ENCODE measurements at regions not wholly inside any gene's neighbourhood (a gene's known extent, or its start where the extent isn't known, plus 50 kb on each side); places are given as distances from the start of the nearest gene placed in this dataset.

DNA sequence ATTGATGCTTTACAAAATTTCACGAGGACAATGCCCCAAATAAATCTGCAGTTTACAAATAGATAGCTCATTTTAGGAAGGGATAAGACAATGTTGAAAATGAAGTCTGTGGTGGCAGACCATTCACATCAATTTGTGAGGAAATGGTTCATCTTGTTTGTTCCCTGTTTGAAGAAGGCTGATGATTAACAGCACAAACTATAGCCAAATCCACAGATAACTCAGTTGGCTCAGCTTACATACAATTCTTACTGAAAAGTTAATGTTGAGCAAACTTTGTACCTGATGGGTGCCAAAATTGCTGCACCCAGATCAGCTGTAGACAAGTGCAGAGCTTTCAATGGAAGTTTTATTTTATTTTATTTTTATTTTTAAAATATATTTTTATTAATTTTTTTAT, 763.9 kb downstream of the DOK5 start:
- DNase-seq, result no peak

DNA sequence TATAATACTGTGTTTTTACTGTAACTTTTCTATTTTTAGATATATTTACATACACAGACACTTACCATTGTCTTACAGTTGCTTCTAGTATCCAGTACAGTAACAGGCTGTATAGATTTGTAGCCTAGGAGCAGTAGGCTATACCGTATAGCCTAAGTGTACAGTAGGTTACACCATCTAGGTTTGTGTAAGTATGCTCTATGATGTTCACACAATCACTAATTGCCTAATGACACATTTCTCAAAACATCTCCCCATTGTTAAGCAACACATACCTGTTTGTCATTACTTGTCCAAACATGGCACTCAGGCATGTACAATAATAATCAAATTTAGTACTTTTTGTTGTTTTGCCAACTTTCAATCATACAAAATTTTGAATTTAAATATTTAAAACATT, 757.3 kb downstream of the DOK5 start:
- no peak for DNase-seq

DNA sequence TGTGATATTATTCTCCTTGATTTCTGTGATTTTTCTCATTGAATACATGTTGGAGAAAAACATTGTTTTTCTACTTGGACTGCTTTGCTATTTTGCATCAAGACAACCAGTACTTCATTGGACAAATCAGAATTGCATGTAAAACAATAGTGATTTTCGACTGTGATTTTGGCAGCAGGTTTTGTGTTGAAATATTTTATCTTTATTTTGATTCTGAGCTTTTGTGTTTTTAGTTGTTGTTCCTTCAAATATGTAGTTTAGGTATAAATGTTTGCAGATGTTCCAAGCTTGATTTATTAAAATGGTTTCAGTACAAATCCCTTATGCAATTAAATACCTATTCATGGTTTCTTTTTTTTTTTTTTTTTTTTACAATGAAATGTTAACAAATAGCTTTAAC, 754.1 kb downstream of the DOK5 start:
- DNase-seq, result no peak

GRCh38 chr20:55216525-55217242, 741.3 kb downstream of the DOK5 start:
- no peak for DNase-seq

DNA sequence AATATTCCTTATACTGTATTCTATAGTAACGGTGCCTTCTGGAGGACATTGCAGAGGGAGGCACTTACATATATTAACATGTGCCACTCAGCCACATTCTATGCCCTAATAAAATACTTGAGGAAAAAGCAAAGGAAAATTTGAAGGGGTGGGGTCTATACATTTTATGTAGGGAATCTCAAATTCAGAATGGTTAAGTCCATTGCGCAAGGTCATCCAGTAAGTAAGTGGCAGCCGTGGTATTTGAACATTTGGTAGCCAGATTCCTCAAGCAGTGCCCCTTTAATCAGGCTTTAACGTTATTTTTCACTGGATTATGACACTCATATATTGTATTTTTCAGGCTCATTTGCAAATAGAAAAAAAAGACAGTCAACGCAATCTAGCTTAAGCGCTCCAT, 738.3 kb downstream of the DOK5 start:
- no peak for DNase-seq

- no peak for DNase-seq
Observed at GRCh38 chr20:55211481-55211880, 736.1 kb downstream of the DOK5 start.

- no peak for DNase-seq
Observed at GRCh38 chr20:55205665-55206064, 730.3 kb downstream of the DOK5 start.

DNA sequence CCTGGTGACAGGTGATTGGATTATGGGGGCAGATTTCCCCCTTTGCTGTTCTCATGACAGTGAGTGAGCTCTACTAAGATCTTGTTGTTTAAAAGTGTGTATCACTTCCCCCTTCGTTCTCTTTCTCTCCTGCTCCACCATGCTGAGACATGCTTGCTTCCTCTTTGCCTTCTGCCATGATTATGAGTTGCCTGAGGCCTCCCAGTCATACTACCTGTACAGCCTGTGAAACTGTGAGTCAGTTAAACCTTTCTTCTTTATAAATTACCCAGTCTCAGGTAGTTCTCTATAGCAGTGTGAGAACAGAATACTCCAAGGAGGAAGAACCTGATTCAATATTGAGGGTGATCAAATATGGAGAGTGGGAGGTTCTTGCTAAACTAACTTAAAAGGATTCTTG, 724.9 kb downstream of the DOK5 start:
- DNase-seq, result no peak

- DNase-seq, result no peak
Observed at GRCh38 chr20:55194947-55195346, 719.6 kb downstream of the DOK5 start.

GRCh38 chr20:55186228-55186627, 710.8 kb downstream of the DOK5 start:
- DNase-seq, result no peak

- DNase-seq, result no peak
Observed at GRCh38 chr20:55175081-55175480, 699.7 kb downstream of the DOK5 start.

- DNase-seq, result no peak
Observed at GRCh38 chr20:55174635-55175034, 699.2 kb downstream of the DOK5 start.

DNA sequence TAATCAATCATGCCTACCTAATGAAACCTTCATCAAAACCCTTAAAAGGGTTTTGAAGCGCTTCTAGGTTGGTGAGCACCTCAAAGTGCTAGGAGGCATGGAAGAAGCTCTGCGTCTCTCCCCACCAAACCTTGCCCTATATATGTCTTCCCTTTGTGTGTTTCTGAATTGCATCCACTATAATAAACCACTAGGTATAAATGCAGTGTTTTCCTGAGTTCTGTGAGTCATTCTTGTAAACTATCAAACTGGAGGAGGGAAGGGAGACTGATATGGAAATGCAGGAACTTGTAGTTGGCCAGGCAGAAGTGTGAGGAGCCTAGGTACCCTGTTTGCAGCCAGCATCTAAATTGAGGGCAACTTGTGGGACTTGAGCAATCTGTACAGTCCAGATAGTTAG, 698.8 kb downstream of the DOK5 start:
- no peak for DNase-seq

GRCh38 chr20:55173601-55174000, 698.2 kb downstream of the DOK5 start:
- no peak for DNase-seq

GRCh38 chr20:55172310-55173002, 697.1 kb downstream of the DOK5 start:
- no peak for DNase-seq

- no peak for DNase-seq
Observed at GRCh38 chr20:55166063-55166462, 690.7 kb downstream of the DOK5 start.

DNA sequence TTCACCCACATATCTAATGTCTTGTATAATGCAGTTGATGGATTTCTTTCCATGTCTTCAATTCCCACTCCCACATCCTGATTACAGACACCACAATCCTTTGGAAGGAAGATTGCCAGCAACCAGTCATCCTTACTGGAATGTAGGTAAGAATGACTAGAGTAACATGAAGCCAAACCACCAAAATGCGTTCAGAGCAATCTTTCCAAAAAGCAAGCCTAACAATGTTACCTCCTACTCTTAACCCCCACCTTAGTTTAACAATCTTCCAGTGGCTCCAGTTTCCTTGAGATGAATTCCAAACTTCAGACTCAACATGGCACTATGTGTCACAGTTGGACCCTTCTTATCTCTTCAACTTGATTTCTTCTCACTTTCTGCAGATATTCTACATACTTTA, 685.6 kb downstream of the DOK5 start:
- DNase-seq, result no peak

- DNase-seq, result no peak
Observed at GRCh38 chr20:55160037-55160436, 684.6 kb downstream of the DOK5 start.

GRCh38 chr20:55159230-55159629, 683.8 kb downstream of the DOK5 start:
- DNase-seq, result no peak

GRCh38 chr20:55158446-55158845, 683.1 kb downstream of the DOK5 start:
- DNase-seq, result no peak

DNA sequence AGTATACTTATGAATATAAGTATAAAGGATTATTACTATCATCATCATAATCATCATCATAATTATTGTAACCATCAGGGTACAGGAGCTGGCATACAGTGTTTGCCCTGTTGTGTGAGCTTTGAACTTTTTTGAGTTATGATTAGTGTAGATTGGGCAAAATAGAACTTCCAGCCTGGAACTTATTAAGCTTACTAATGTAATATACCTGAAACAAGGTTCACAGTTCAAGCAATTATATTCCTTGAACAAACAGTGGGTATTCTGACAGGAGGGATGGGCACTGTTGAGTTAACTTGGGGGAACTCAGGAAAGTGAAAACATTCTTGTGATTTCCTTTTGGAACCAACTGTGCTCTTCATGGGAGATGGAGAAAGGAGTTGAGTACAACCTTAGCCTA, 680.0 kb downstream of the DOK5 start:
- DNase-seq, result no peak

- no peak for DNase-seq
Observed at GRCh38 chr20:55153001-55153645, 677.7 kb downstream of the DOK5 start.

GRCh38 chr20:55151171-55151570, 675.8 kb downstream of the DOK5 start:
- DNase-seq, result no peak

DNA sequence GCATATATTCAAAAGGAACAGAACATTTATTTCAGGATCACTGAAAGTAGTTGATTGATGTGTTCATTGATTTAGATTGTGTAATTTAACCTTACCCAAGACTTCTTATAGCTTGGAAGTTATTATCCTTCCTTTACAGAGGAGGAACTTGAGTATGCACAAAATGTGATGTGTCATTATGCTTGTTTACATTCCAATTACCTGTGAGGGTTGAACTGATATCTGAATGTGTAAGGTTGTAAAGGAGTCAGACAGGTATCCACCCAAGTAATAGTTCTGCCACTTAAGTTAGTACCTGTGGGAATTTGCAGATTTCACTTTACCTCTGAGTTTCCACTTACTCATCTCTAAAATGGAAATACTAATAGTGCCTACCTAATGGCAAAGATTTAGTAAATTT, 668.2 kb downstream of the DOK5 start:
- no peak for DNase-seq

Measured in NCI-H526 treated with DMSO at 0.1 percent for 48 hours (cell line).